H1 (cell line): ENCODE measurements at regions not wholly inside any gene's neighbourhood (a gene's known extent, or its start where the extent isn't known, plus 50 kb on each side); places are given as distances from the start of the nearest gene placed in this dataset.

Experiments used
- HDAC2 ChIP-seq, 2 experiments: fragments of 300-600 bp in 1 of 2; sonication (generic) in 1 of 2; IDR thresholded peaks; 2 replicates each; pipeline ENCODE4 v1.6.1; 2011 to 2012; ENCODE audit warnings: low read depth in 2 of 2, low read length in 2 of 2, mild to moderate bottlenecking in 2 of 2, moderate library complexity in 2 of 2, borderline replicate concordance in 1 of 2, inconsistent platforms in 1 of 2
- RAD21 ChIP-seq, 2 experiments: IDR thresholded peaks in 1 of 2; conservative IDR thresholded peaks in 1 of 2; 2 replicates each; pipeline ENCODE4 v1.6.1; 2011; ENCODE audit warnings: low read depth in 2 of 2, low read length in 2 of 2, improper control_type of control experiment in 1 of 2, inconsistent platforms in 1 of 2, mild to moderate bottlenecking in 1 of 2, moderate library complexity in 1 of 2
- TAF7 ChIP-seq: optimal IDR thresholded peaks from 2 replicates; pipeline ENCODE3; 2011; ENCODE audit warnings: low read depth, mild to moderate bottlenecking, inconsistent platforms, low read length, moderate library complexity, borderline replicate concordance

GRCh38 chr15:97875513-97876280 is 84.8 kb upstream of the ARRDC4 start (continued):
- no peak for TF ChIP-seq TAF7
- TF ChIP-seq HDAC2 (IDR thresholded peaks at IDR 0.05; ENCODE audit: borderline replicate concordance in 1 of 2, low read depth in 2 of 2, low read length in 2 of 2) = no peak
- TF ChIP-seq RAD21 (IDR thresholded peaks at IDR 0.05 in 1 of 2, conservative IDR thresholded peaks at IDR 0.05 in 1 of 2; ENCODE audit: low read depth in 2 of 2, low read length in 2 of 2) = peak in 1 of 2 experiments; percentile 5; a peak in 1 of 4 replicates
